GM23338 (cell line): ENCODE measurements at regions not wholly inside any gene's neighbourhood (a gene's known extent, or its start where the extent isn't known, plus 50 kb on each side); places are given as distances from the start of the nearest gene placed in this dataset.
A peak's percentile ranks its signal among the peaks of the same experiment; 100 is the strongest.

ENCODE experiments used
- ATAC-seq: fragments of 200-7000 bp; cut with Tn5 transposase; 3 replicates; pipeline ENCODE4 v1.9.1; 2020
- DNase-seq: peaks from one replicate; pipeline ENCODE4 v3.0.0-alpha.2; 2015; ENCODE audit warnings: low spot score
- H2AFZ ChIP-seq: fragments of 200-600 bp; sonication (generic); 2 replicates; pipeline ENCODE4 v1.8.0; 2016; ENCODE audit warnings: antibody characterized with exemption, mild to moderate bottlenecking, moderate library complexity
- H3F3A ChIP-seq: fragments of 200-600 bp; sonication (generic); replicated peaks from 2 replicates; pipeline ENCODE4 v1.8.0; 2017; ENCODE audit warnings: antibody characterized with exemption, mixed run types, low read depth
- H3K27ac ChIP-seq: fragments of 200-600 bp; sonication (generic); 2 replicates; pipeline ENCODE4 v1.6.1; 2016; ENCODE audit warnings: low read depth
- H3K27me3 ChIP-seq: fragments of 200-600 bp; sonication (generic); 2 replicates; pipeline ENCODE4 v1.8.0; 2016; ENCODE audit warnings: mild to moderate bottlenecking, mixed run types, moderate library complexity; ENCODE audit not compliant: insufficient read depth
- H3K36me3 ChIP-seq: fragments of 200-600 bp; sonication (generic); 2 replicates; pipeline ENCODE4 v1.8.0; 2016; ENCODE audit warnings: mild to moderate bottlenecking; ENCODE audit not compliant: insufficient read depth
- H3K4me1 ChIP-seq: fragments of 200-600 bp; sonication (generic); 2 replicates; pipeline ENCODE4 v1.8.0; 2016; ENCODE audit warnings: mild to moderate bottlenecking, moderate library complexity; ENCODE audit not compliant: insufficient read depth
- H3K4me2 ChIP-seq: fragments of 200-600 bp; sonication (generic); 2 replicates; pipeline ENCODE4 v1.7.1; 2017; ENCODE audit warnings: mixed run types
- H3K4me3 ChIP-seq: fragments of 200-600 bp; sonication (generic); 2 replicates; pipeline ENCODE4 v1.6.1; 2016; ENCODE audit warnings: mixed run types
- H3K79me2 ChIP-seq: fragments of 200-600 bp; sonication (generic); replicated peaks from 2 replicates; pipeline ENCODE4 v1.8.0; 2017; ENCODE audit warnings: mild to moderate bottlenecking; ENCODE audit not compliant: insufficient read depth
- H3K9me2 ChIP-seq: fragments of 200-600 bp; sonication (generic); 2 replicates; pipeline ENCODE4 v1.8.0; 2017; ENCODE audit not compliant: insufficient read depth
- H4K20me1 ChIP-seq: fragments of 200-600 bp; sonication (generic); replicated peaks from 2 replicates; pipeline ENCODE4 v1.8.0; 2017; ENCODE audit warnings: mild to moderate bottlenecking; ENCODE audit not compliant: insufficient read depth
- H3K27ac Mint-ChIP-seq: 2 replicates; pipeline ENCODE4 v1.8.0; 2020; ENCODE audit warnings: inconsistent platforms, mild to moderate bottlenecking, moderate library complexity, mixed read lengths
- H3K27me3 Mint-ChIP-seq: 3 replicates; pipeline ENCODE4 v1.8.0; 2022; ENCODE audit warnings: low read depth, mild to moderate bottlenecking, moderate library complexity, mixed read lengths, inconsistent platforms; ENCODE audit not compliant: insufficient read depth, poor library complexity
- H3K36me3 Mint-ChIP-seq: 3 replicates; pipeline ENCODE4 v1.8.0; 2021; ENCODE audit warnings: low read depth, mild to moderate bottlenecking, inconsistent platforms, moderate library complexity, mixed read lengths
- H3K4me1 Mint-ChIP-seq: 3 replicates; pipeline ENCODE4 v1.8.0; 2020; ENCODE audit warnings: mild to moderate bottlenecking, inconsistent platforms, mixed read lengths
- H3K4me3 Mint-ChIP-seq: 3 replicates; pipeline ENCODE4 v1.8.0; 2021; ENCODE audit warnings: moderate library complexity, mild to moderate bottlenecking, inconsistent platforms, mixed read lengths
- H3K9me3 Mint-ChIP-seq: 3 replicates; pipeline ENCODE4 v1.8.0; 2020; ENCODE audit warnings: moderate library complexity, mild to moderate bottlenecking, inconsistent platforms, mixed read lengths
- CREB1 ChIP-seq: fragments of 250-450 bp; sonication (Bioruptor Pico); IDR thresholded peaks from 2 replicates; pipeline ENCODE4 v1.5.0; 2020; ENCODE audit warnings: low read depth, mild to moderate bottlenecking, moderate library complexity
- EZH2 ChIP-seq: fragments of 200-600 bp; sonication (generic); IDR thresholded peaks from one replicate; pipeline ENCODE4 v1.8.0; 2017; ENCODE audit warnings: antibody characterized with exemption, mild to moderate bottlenecking, low read depth; ENCODE audit not compliant: unreplicated experiment
- EZH2phosphoT487 ChIP-seq: fragments of 200-600 bp; sonication (generic); IDR thresholded peaks from one replicate; pipeline ENCODE4 v1.8.1; 2018; ENCODE audit warnings: antibody characterized with exemption; ENCODE audit not compliant: unreplicated experiment
- JUNB ChIP-seq: IDR thresholded peaks from one replicate; pipeline ENCODE4 v1.6.1; 2016; ENCODE audit warnings: antibody characterized with exemption; ENCODE audit not compliant: unreplicated experiment
- NANOG ChIP-seq: IDR thresholded peaks from 2 replicates; pipeline ENCODE4 v1.6.1; 2016; ENCODE audit warnings: antibody characterized with exemption, borderline replicate concordance
- POLR2AphosphoS5 ChIP-seq: IDR thresholded peaks from 2 replicates; pipeline ENCODE4 v1.6.1; 2016; ENCODE audit warnings: antibody characterized with exemption, low read depth
- STAT1 ChIP-seq: IDR thresholded peaks from one replicate; pipeline ENCODE4 v1.6.1; 2016; ENCODE audit warnings: antibody characterized with exemption; ENCODE audit not compliant: unreplicated experiment
- ZNF114 ChIP-seq: fragments of 250-450 bp; sonication (Bioruptor Pico); IDR thresholded peaks from 2 replicates; pipeline ENCODE4 v1.5.0; 2020; ENCODE audit warnings: mild to moderate bottlenecking, moderate library complexity
- ZNF331 ChIP-seq: fragments of 250-450 bp; sonication (Bioruptor Pico); IDR thresholded peaks from 2 replicates; pipeline ENCODE4 v1.5.0; 2020; ENCODE audit warnings: low read depth, mild to moderate bottlenecking, moderate library complexity
- TF ChIP-seq, protein P1 (sequence below): fragments of 250-450 bp; sonication (Bioruptor Pico); IDR thresholded peaks from 2 replicates; pipeline ENCODE4 v1.5.0; 2020; ENCODE audit warnings: mild to moderate bottlenecking, moderate library complexity
- TF ChIP-seq, protein P2 (sequence below): IDR thresholded peaks from one replicate; pipeline ENCODE4 v1.6.1; 2018; ENCODE audit warnings: antibody characterized with exemption; ENCODE audit not compliant: unreplicated experiment
- TF ChIP-seq, protein P3 (sequence below): IDR thresholded peaks from 2 replicates; pipeline ENCODE4 v1.6.1; 2016; ENCODE audit warnings: antibody characterized with exemption
- TF ChIP-seq, protein P4 (sequence below), 2 experiments: fragments of 200-600 bp in 1 of 2; sonication (generic) in 1 of 2; conservative IDR thresholded peaks; 2 replicates each; pipeline versions ENCODE4 v1.5.1 to v1.6.1; 2016 to 2017; ENCODE audit warnings: antibody characterized with exemption in 2 of 2, low read depth in 2 of 2, mild to moderate bottlenecking in 2 of 2, moderate library complexity in 1 of 2

DNA sequence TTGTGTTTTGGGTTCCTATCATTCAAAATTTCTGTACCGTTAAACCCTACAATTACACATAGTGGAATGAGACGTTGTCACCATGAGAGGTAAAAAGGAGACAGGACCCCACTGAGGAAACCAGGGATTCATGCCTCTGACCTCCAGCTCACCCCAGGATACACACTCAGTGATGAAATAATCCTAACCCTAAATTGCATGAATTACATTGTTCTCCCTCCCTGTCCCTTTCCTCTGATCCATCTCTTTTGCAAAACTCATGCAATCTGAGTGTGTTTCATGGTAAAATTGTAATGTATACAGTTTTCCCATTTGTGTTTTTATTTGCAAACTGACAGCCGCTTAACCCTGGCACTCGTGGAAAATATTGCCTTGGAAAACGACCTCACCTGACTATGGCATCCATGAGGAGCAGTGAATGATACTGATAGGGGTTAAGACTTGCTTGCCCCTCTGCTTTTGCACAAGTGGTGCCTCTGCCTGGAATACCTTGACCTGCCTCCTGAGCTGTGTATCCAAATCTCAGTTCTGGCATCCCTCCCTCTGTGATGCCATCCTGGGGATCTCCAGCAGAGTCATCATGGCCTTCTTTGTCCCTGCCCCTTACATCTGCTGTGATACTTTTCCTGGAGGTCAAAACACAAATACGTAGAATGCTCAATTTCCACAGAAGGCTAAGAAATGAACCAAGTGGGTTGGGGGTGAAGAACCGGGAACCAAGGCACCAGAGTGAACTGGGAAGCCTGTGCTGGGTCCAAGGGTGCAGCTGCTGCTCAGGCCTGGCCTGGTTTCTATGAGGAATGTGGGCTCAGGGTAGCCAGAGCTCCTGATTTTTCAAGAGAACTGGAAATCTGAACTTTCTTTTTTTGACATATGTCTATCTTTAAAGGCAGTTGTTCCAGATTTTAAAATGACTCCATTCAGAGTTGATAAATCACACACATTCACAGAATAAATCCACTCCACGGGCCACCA is 211.6 kb upstream of the ZNF217 start:
- H3F3A ChIP-seq = no peaks in the 10 kb centered on the region
- no peaks in the 10 kb centered on the region for H3K36me3 ChIP-seq
- no peak overlapping the region for H3K4me2 ChIP-seq
- peaks cover 13% of the 10 kb centered on the region for H3K4me1 ChIP-seq
- no peaks in the 10 kb centered on the region for H3K9me2 ChIP-seq
- no peak overlapping the region for H3K27ac ChIP-seq
- Mint-ChIP-seq H3K4me3 (no peak overlapping the region), H3K36me3 (no peaks in the 10 kb centered on the region), H3K27me3 (peaks cover 3% of the 10 kb centered on the region), H3K9me3 (no peaks in the 10 kb centered on the region), H3K27ac (0 out of 2 replicates have a peak overlapping the region, but pooled peaks have one; percentile 3), H3K4me1 (peaks cover 19% of the 10 kb centered on the region)
- no peaks in the 10 kb centered on the region for H3K79me2 ChIP-seq
- H4K20me1 ChIP-seq = no peaks in the 10 kb centered on the region
- no peak overlapping the region for H3K4me3 ChIP-seq
- peak overlapping the region; percentile 72 for H2AFZ ChIP-seq
- DNase-seq (no peak), ATAC-seq (no peak; the same call in 2 of the 3 replicates)
- no peaks in the 10 kb centered on the region for H3K27me3 ChIP-seq
- TF ChIP-seq EZH2phosphoT487 = no peak
- no peak for TF ChIP-seq EZH2
- no peak for TF ChIP-seq CREB1 (CRISPR knock-in tag)
- TF ChIP-seq, protein P1, sequence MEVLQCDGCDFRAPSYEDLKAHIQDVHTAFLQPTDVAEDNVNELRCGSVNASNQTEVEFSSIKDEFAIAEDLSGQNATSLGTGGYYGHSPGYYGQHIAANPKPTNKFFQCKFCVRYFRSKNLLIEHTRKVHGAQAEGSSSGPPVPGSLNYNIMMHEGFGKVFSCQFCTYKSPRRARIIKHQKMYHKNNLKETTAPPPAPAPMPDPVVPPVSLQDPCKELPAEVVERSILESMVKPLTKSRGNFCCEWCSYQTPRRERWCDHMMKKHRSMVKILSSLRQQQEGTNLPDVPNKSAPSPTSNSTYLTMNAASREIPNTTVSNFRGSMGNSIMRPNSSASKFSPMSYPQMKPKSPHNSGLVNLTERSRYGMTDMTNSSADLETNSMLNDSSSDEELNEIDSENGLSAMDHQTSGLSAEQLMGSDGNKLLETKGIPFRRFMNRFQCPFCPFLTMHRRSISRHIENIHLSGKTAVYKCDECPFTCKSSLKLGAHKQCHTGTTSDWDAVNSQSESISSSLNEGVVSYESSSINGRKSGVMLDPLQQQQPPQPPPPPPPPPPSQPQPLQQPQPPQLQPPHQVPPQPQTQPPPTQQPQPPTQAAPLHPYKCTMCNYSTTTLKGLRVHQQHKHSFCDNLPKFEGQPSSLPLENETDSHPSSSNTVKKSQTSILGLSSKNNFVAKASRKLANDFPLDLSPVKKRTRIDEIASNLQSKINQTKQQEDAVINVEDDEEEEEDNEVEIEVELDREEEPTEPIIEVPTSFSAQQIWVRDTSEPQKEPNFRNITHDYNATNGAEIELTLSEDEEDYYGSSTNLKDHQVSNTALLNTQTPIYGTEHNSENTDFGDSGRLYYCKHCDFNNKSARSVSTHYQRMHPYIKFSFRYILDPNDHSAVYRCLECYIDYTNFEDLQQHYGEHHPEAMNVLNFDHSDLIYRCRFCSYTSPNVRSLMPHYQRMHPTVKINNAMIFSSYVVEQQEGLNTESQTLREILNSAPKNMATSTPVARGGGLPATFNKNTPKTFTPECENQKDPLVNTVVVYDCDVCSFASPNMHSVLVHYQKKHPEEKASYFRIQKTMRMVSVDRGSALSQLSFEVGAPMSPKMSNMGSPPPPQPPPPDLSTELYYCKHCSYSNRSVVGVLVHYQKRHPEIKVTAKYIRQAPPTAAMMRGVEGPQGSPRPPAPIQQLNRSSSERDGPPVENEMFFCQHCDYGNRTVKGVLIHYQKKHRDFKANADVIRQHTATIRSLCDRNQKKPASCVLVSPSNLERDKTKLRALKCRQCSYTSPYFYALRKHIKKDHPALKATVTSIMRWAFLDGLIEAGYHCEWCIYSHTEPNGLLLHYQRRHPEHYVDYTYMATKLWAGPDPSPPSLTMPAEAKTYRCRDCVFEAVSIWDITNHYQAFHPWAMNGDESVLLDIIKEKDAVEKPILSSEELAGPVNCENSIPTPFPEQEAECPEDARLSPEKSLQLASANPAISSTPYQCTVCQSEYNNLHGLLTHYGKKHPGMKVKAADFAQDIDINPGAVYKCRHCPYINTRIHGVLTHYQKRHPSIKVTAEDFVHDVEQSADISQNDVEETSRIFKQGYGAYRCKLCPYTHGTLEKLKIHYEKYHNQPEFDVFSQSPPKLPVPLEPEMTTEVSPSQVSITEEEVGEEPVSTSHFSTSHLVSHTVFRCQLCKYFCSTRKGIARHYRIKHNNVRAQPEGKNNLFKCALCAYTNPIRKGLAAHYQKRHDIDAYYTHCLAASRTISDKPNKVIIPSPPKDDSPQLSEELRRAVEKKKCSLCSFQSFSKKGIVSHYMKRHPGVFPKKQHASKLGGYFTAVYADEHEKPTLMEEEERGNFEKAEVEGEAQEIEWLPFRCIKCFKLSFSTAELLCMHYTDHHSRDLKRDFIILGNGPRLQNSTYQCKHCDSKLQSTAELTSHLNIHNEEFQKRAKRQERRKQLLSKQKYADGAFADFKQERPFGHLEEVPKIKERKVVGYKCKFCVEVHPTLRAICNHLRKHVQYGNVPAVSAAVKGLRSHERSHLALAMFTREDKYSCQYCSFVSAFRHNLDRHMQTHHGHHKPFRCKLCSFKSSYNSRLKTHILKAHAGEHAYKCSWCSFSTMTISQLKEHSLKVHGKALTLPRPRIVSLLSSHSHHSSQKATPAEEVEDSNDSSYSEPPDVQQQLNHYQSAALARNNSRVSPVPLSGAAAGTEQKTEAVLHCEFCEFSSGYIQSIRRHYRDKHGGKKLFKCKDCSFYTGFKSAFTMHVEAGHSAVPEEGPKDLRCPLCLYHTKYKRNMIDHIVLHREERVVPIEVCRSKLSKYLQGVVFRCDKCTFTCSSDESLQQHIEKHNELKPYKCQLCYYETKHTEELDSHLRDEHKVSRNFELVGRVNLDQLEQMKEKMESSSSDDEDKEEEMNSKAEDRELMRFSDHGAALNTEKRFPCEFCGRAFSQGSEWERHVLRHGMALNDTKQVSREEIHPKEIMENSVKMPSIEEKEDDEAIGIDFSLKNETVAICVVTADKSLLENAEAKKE (CRISPR knock-in tag) = no peak
- no peak for TF ChIP-seq STAT1
- TF ChIP-seq, protein P2, sequence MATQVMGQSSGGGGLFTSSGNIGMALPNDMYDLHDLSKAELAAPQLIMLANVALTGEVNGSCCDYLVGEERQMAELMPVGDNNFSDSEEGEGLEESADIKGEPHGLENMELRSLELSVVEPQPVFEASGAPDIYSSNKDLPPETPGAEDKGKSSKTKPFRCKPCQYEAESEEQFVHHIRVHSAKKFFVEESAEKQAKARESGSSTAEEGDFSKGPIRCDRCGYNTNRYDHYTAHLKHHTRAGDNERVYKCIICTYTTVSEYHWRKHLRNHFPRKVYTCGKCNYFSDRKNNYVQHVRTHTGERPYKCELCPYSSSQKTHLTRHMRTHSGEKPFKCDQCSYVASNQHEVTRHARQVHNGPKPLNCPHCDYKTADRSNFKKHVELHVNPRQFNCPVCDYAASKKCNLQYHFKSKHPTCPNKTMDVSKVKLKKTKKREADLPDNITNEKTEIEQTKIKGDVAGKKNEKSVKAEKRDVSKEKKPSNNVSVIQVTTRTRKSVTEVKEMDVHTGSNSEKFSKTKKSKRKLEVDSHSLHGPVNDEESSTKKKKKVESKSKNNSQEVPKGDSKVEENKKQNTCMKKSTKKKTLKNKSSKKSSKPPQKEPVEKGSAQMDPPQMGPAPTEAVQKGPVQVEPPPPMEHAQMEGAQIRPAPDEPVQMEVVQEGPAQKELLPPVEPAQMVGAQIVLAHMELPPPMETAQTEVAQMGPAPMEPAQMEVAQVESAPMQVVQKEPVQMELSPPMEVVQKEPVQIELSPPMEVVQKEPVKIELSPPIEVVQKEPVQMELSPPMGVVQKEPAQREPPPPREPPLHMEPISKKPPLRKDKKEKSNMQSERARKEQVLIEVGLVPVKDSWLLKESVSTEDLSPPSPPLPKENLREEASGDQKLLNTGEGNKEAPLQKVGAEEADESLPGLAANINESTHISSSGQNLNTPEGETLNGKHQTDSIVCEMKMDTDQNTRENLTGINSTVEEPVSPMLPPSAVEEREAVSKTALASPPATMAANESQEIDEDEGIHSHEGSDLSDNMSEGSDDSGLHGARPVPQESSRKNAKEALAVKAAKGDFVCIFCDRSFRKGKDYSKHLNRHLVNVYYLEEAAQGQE = no peak
- no peak for TF ChIP-seq POLR2AphosphoS5
- TF ChIP-seq ZNF331 (CRISPR knock-in tag) = no peak
- no peak for TF ChIP-seq NANOG
- TF ChIP-seq ZNF114 (CRISPR knock-in tag) = no peak
- TF ChIP-seq, protein P3, sequence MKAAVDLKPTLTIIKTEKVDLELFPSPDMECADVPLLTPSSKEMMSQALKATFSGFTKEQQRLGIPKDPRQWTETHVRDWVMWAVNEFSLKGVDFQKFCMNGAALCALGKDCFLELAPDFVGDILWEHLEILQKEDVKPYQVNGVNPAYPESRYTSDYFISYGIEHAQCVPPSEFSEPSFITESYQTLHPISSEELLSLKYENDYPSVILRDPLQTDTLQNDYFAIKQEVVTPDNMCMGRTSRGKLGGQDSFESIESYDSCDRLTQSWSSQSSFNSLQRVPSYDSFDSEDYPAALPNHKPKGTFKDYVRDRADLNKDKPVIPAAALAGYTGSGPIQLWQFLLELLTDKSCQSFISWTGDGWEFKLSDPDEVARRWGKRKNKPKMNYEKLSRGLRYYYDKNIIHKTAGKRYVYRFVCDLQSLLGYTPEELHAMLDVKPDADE = no peak
- no peak for TF ChIP-seq JUNB
- TF ChIP-seq, protein P4, sequence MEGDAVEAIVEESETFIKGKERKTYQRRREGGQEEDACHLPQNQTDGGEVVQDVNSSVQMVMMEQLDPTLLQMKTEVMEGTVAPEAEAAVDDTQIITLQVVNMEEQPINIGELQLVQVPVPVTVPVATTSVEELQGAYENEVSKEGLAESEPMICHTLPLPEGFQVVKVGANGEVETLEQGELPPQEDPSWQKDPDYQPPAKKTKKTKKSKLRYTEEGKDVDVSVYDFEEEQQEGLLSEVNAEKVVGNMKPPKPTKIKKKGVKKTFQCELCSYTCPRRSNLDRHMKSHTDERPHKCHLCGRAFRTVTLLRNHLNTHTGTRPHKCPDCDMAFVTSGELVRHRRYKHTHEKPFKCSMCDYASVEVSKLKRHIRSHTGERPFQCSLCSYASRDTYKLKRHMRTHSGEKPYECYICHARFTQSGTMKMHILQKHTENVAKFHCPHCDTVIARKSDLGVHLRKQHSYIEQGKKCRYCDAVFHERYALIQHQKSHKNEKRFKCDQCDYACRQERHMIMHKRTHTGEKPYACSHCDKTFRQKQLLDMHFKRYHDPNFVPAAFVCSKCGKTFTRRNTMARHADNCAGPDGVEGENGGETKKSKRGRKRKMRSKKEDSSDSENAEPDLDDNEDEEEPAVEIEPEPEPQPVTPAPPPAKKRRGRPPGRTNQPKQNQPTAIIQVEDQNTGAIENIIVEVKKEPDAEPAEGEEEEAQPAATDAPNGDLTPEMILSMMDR (conservative IDR thresholded peaks at IDR 0.05; ENCODE audit: low read depth in 2 of 2) = no peak
